A549 (cell line): ENCODE measurements at regions not wholly inside any gene's neighbourhood (a gene's known extent, or its start where the extent isn't known, plus 50 kb on each side); places are given as distances from the start of the nearest gene placed in this dataset.

Experiments
- CHD2 ChIP-seq: fragments of 150-350 bp; IDR thresholded peaks from 2 replicates; pipeline ENCODE4 v1.6.1; 2014; ENCODE audit warnings: low read length; ENCODE audit not compliant: partially characterized antibody
- CTCF ChIP-seq: fragments of >200 bp; sonication (Bioruptor Twin); formaldehyde crosslinking; IDR thresholded peaks from 3 replicates; pipeline ENCODE4 v1.5.1; 2016
- HEYL ChIP-seq: fragments of 250-450 bp; sonication (Bioruptor Pico); IDR thresholded peaks from 2 replicates; pipeline ENCODE4 v1.8.0; 2021; ENCODE audit warnings: mild to moderate bottlenecking, moderate library complexity
- JUN ChIP-seq, 2 experiments: fragments of >200 bp; sonication (Bioruptor Twin); formaldehyde crosslinking; IDR thresholded peaks; 2 replicates in 1 of 2; 3 replicates in 1 of 2; pipeline ENCODE4 v1.6.1; 2016 to 2017
- JUNB ChIP-seq: fragments of >200 bp; sonication (Bioruptor Twin); formaldehyde crosslinking; IDR thresholded peaks from 2 replicates; pipeline ENCODE4 v1.6.1; 2016
- KDM1A ChIP-seq: fragments of 200-600 bp; sonication (generic); IDR thresholded peaks from 2 replicates; pipeline ENCODE4 v1.6.1; 2016; ENCODE audit warnings: low read depth, mild to moderate bottlenecking
- MAX ChIP-seq: IDR thresholded peaks from 2 replicates; pipeline ENCODE4 v1.6.1; 2012
- NR3C1 ChIP-seq: fragments of >200 bp; sonication (Bioruptor Twin); formaldehyde crosslinking; IDR thresholded peaks from 3 replicates; pipeline ENCODE4 v1.6.1; 2017
- REST ChIP-seq: fragments of 200-600 bp; sonication (generic); IDR thresholded peaks from 2 replicates; pipeline ENCODE4 v1.6.1; 2016; ENCODE audit warnings: antibody characterized with exemption, mild to moderate bottlenecking, moderate library complexity
- SMC3 ChIP-seq: fragments of >200 bp; sonication (Bioruptor Twin); formaldehyde crosslinking; IDR thresholded peaks from 3 replicates; pipeline ENCODE4 v1.6.1; 2018; ENCODE audit warnings: inconsistent platforms

- TF ChIP-seq SMC3 (no peak), CTCF (no peak), KDM1A (no peak), CHD2 (no peak), REST (no peak), JUN (IDR thresholded peaks at IDR 0.05) (no peak), NR3C1 (no peak), HEYL (CRISPR knock-in tag) (no peak), JUNB (no peak), MAX (no peak)
Observed at GRCh38 chr4:72817012-72817411, 248.0 kb upstream of the ADAMTS3 start.
